HepG2 (cell line): ENCODE measurements at regions not wholly inside any gene's neighbourhood (a gene's known extent, or its start where the extent isn't known, plus 50 kb on each side); places are given as distances from the start of the nearest gene placed in this dataset.

Experiments used
- ATAC-seq: fragments of 200-7000 bp; cut with Tn5 transposase; 3 replicates; pipeline ENCODE4 v1.9.1; 2020; ENCODE audit warnings: mild to moderate bottlenecking, moderate library complexity
- BruUV-seq: library from RNA; stranded (reverse); fragments of 400-500 nt; replicated peaks from 2 replicates; lab custom pipeline; 2021; lab: Mats Ljungman, UMichigan
- CTCF ChIA-PET: fragments of 300-600 bp; formaldehyde crosslinking; extraction: SDS; loops from one replicate; lab custom pipeline; 2021; ENCODE audit warnings: low total read pairs, inconsistent platforms, low intra/inter-chr PET ratio; lab: Yijun Ruan, JAX
- POLR2A ChIA-PET: fragments of 350-600 bp; sonication (Branson Sonifier 250); formaldehyde crosslinking; loops from one replicate; lab custom pipeline; 2020; ENCODE audit warnings: antibody characterized with exemption, inconsistent platforms; lab: Yijun Ruan, JAX
- DNase-seq: peaks from one replicate; pipeline ENCODE4 v3.0.0-alpha.2; 2015; ENCODE audit warnings: low spot score
- FAIRE-seq: peaks from 3 replicates; lab custom pipeline; 2011; peaks lifted over from hg19 to GRCh38; lab: Jason Lieb, UNC
- H2AFZ ChIP-seq: one replicate; pipeline ENCODE4 v1.6.1; 2011; ENCODE audit warnings: low read length, inconsistent platforms
- H3K27ac ChIP-seq: fragments of 300-600 bp; 3 replicates; pipeline ENCODE4 v1.8.0; 2011; ENCODE audit warnings: mixed run types, mild to moderate bottlenecking, mixed read lengths, low read length, inconsistent platforms; ENCODE audit not compliant: insufficient read depth; ENCODE audit errors: extremely low read length
- H3K27me3 ChIP-seq, 2 experiments: fragments of 200-600 bp in 1 of 2; 2 replicates in 1 of 2; 3 replicates in 1 of 2; pipeline versions ENCODE4 v1.6.0 to v1.8.0; 2011; ENCODE audit warnings: low read length in 2 of 2, mild to moderate bottlenecking in 2 of 2, moderate library complexity in 2 of 2, inconsistent platforms in 1 of 2; ENCODE audit not compliant: insufficient read depth in 2 of 2, control insufficient read depth in 1 of 2
- H3K36me3 ChIP-seq, 2 experiments: fragments of 200-600 bp in 1 of 2; replicated peaks in 1 of 2; 2 replicates in 1 of 2; 3 replicates in 1 of 2; pipeline versions ENCODE4 v1.5.1 to v1.8.0; 2011; ENCODE audit warnings: low read length in 2 of 2, inconsistent platforms in 1 of 2; ENCODE audit not compliant: insufficient read depth in 2 of 2, control insufficient read depth in 1 of 2
- H3K4me1 ChIP-seq: 2 replicates; pipeline ENCODE4 v1.5.1; 2012; ENCODE audit warnings: low read length, inconsistent platforms; ENCODE audit not compliant: insufficient read depth
- H3K4me2 ChIP-seq: 2 replicates; pipeline ENCODE4 v1.6.0; 2011; ENCODE audit warnings: low read depth, low read length, inconsistent platforms
- H3K4me3 ChIP-seq, 3 experiments: fragments of 200-600 bp in 1 of 3; sonication (generic), shearing (Covaris generic) in 1 of 3; replicated peaks in 1 of 3; 2 replicates each; pipeline ENCODE4 v1.5.1; 2011 to 2016; ENCODE audit warnings: low read length in 3 of 3, inconsistent platforms in 2 of 3, low read depth in 2 of 3, mild to moderate bottlenecking in 2 of 3, control low read depth in 1 of 3, mixed read lengths in 1 of 3; ENCODE audit not compliant: insufficient read depth in 1 of 3
- H3K79me2 ChIP-seq: one replicate; pipeline ENCODE4 v1.6.1; 2011; ENCODE audit warnings: low read length, inconsistent platforms; ENCODE audit not compliant: insufficient read depth
- H3K9ac ChIP-seq: 2 replicates; pipeline ENCODE4 v1.6.0; 2011; ENCODE audit warnings: mild to moderate bottlenecking, low read depth, low read length, inconsistent platforms; ENCODE audit not compliant: insufficient read depth
- H3K9me3 ChIP-seq: 2 replicates; pipeline ENCODE4 v1.5.1; 2012; ENCODE audit warnings: mild to moderate bottlenecking, low read length
- H4K20me1 ChIP-seq: 2 replicates; pipeline ENCODE4 v1.6.0; 2011; ENCODE audit warnings: inconsistent platforms, mild to moderate bottlenecking, low read length, moderate library complexity; ENCODE audit not compliant: insufficient read depth
- BRD4 ChIP-seq: sonication (generic); formaldehyde crosslinking; IDR thresholded peaks from 2 replicates; pipeline ENCODE4 v1.4.0; 2020; ENCODE audit warnings: missing genetic modification reagents
- ELF1 ChIP-seq: sonication (generic); formaldehyde crosslinking; IDR thresholded peaks from 2 replicates; pipeline ENCODE4 v1.4.0; 2020; ENCODE audit warnings: missing genetic modification reagents
- HOXA9 ChIP-seq: sonication (generic); formaldehyde crosslinking; IDR thresholded peaks from 2 replicates; pipeline ENCODE4 v1.8.1; 2022; ENCODE audit warnings: missing genetic modification reagents, mild to moderate bottlenecking, moderate library complexity, borderline replicate concordance
- ONECUT2 ChIP-seq: sonication (generic); formaldehyde crosslinking; IDR thresholded peaks from 2 replicates; pipeline ENCODE4 v1.4.0; 2020; ENCODE audit warnings: missing genetic modification reagents
- PHB2 ChIP-seq: fragments of 450-650 bp; IDR thresholded peaks from 2 replicates; pipeline ENCODE4 v1.6.1; 2018; ENCODE audit not compliant: partially characterized antibody
- POLR2G ChIP-seq: fragments of 200-400 bp; formaldehyde crosslinking; IDR thresholded peaks from 2 replicates; pipeline ENCODE4 v1.6.1; 2018; ENCODE audit warnings: mild to moderate bottlenecking, low read depth, low read length, moderate library complexity
- RBAK ChIP-seq: sonication (generic); formaldehyde crosslinking; IDR thresholded peaks from 2 replicates; pipeline ENCODE4 v1.5.1; 2020; ENCODE audit warnings: mild to moderate bottlenecking, missing genetic modification reagents
- SIN3A ChIP-seq: IDR thresholded peaks from 2 replicates; pipeline ENCODE4 v1.6.1; 2011; ENCODE audit warnings: low read depth, mild to moderate bottlenecking, control low read depth, low read length, borderline replicate concordance
- TAF1 ChIP-seq: sonication (generic); formaldehyde crosslinking; IDR thresholded peaks from 2 replicates; pipeline ENCODE4 v1.4.0; 2020; ENCODE audit warnings: missing genetic modification reagents
- TCF7L2 ChIP-seq: IDR thresholded peaks from 2 replicates; pipeline ENCODE4 v1.6.1; 2011; ENCODE audit warnings: mild to moderate bottlenecking, low read depth, low read length, moderate library complexity
- ZNF703 ChIP-seq: sonication (generic); formaldehyde crosslinking; IDR thresholded peaks from 2 replicates; pipeline ENCODE4 v1.5.1; 2020; ENCODE audit warnings: missing genetic modification reagents, mild to moderate bottlenecking, moderate library complexity, borderline replicate concordance
- ZNF83 ChIP-seq: sonication (generic); formaldehyde crosslinking; IDR thresholded peaks from 2 replicates; pipeline ENCODE4 v1.4.0; 2020; ENCODE audit warnings: missing genetic modification reagents, mild to moderate bottlenecking, borderline replicate concordance
- WGBS: methylation state at CpG from one replicate; pipeline ENCODE4 v1.1.6; 2017; ENCODE audit warnings: low lambda C conversion rate; 5-methylcytosine and 5-hydroxymethylcytosine counted together
- in situ Hi-C: cut with HindIII; loops from 2 replicates; pipeline ENCODE4 v1.10.0; 2017; ENCODE audit warnings: low pct_unique_long_range_greater_than_20kb; ENCODE audit not compliant: extremely low pct_ligation_motif_present
- intact Hi-C: fragments of 100-400 bp; cut with micrococcal nuclease; formaldehyde crosslinking; loops from one replicate; pipeline ENCODE4 v1.10.0; 2022; ENCODE audit not compliant: unreplicated experiment
- TF ChIP-seq, protein P1 (sequence below): sonication (generic); formaldehyde crosslinking; conservative IDR thresholded peaks from 2 replicates; pipeline ENCODE4 v1.4.0; 2020; ENCODE audit warnings: missing genetic modification reagents
- TF ChIP-seq, protein P2 (sequence below): sonication (generic); formaldehyde crosslinking; IDR thresholded peaks from 2 replicates; pipeline ENCODE4 v1.4.0; 2020; ENCODE audit warnings: missing genetic modification reagents, mild to moderate bottlenecking, borderline replicate concordance
- TF ChIP-seq, protein P3 (sequence below): sonication (generic); formaldehyde crosslinking; IDR thresholded peaks from 2 replicates; pipeline ENCODE4 v1.8.1; 2023; ENCODE audit warnings: mild to moderate bottlenecking, missing genetic modification reagents, borderline replicate concordance
- TF ChIP-seq, protein P4 (sequence below): IDR thresholded peaks from 2 replicates; pipeline ENCODE4 v1.6.1; 2012; ENCODE audit warnings: low read length, improper control_type of control experiment

DNA sequence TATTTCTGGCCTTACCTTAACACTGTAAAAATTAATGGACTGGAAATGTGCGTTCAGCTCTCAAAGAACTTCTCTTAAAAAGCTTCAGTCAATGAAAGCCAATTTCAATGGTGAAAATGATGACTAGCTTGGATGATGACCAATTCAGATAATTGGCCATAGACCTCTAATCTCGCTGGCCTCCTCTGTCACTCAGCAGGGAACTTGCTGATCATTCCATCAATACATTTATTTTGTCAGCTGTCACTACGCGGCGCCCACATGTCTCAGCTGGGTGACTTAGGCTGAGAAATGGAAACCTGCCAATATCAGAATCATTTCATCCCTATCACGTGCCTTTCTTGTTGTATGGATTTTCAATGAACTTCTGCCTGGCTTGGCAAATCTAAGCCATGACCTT is 673.0 kb upstream of the AUTS2 start:
- Histone ChIP-seq H3K4me1 (no peaks in the 10 kb centered on the region), H3K4me3 (no peak overlapping the region), H3K36me3 (no peaks in the 10 kb centered on the region), H2AFZ (no peak overlapping the region), H3K9me3 (peaks cover 66% of the 10 kb centered on the region), H3K4me2 (no peak overlapping the region), H3K79me2 (no peaks in the 10 kb centered on the region), H3K27me3 (no peaks in the 10 kb centered on the region), H3K27ac (no peak overlapping the region), H4K20me1 (no peaks in the 10 kb centered on the region), H3K9ac (no peak overlapping the region)
- no peak for FAIRE-seq
- no TSS peak for BruUV-seq
- no peak for DNase-seq
- ChIA-PET CTCF (no interaction called here), POLR2A (no interaction called here)
- TF ChIP-seq POLR2G (no peak), TAF1 (no peak), ZNF703 (no peak), TCF7L2 (no peak), PHB2 (no peak), SIN3A (no peak), ONECUT2 (CRISPR knock-in tag) (no peak), ELF1 (CRISPR knock-in tag) (no peak), HOXA9 (CRISPR knock-in tag) (no peak), BRD4 (no peak), ZNF83 (no peak), RBAK (CRISPR knock-in tag) (no peak)
- TF ChIP-seq, protein P1, sequence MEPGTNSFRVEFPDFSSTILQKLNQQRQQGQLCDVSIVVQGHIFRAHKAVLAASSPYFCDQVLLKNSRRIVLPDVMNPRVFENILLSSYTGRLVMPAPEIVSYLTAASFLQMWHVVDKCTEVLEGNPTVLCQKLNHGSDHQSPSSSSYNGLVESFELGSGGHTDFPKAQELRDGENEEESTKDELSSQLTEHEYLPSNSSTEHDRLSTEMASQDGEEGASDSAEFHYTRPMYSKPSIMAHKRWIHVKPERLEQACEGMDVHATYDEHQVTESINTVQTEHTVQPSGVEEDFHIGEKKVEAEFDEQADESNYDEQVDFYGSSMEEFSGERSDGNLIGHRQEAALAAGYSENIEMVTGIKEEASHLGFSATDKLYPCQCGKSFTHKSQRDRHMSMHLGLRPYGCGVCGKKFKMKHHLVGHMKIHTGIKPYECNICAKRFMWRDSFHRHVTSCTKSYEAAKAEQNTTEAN = no peak
- TF ChIP-seq, protein P2, sequence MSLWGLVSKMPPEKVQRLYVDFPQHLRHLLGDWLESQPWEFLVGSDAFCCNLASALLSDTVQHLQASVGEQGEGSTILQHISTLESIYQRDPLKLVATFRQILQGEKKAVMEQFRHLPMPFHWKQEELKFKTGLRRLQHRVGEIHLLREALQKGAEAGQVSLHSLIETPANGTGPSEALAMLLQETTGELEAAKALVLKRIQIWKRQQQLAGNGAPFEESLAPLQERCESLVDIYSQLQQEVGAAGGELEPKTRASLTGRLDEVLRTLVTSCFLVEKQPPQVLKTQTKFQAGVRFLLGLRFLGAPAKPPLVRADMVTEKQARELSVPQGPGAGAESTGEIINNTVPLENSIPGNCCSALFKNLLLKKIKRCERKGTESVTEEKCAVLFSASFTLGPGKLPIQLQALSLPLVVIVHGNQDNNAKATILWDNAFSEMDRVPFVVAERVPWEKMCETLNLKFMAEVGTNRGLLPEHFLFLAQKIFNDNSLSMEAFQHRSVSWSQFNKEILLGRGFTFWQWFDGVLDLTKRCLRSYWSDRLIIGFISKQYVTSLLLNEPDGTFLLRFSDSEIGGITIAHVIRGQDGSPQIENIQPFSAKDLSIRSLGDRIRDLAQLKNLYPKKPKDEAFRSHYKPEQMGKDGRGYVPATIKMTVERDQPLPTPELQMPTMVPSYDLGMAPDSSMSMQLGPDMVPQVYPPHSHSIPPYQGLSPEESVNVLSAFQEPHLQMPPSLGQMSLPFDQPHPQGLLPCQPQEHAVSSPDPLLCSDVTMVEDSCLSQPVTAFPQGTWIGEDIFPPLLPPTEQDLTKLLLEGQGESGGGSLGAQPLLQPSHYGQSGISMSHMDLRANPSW = no peak
- TF ChIP-seq, protein P3, sequence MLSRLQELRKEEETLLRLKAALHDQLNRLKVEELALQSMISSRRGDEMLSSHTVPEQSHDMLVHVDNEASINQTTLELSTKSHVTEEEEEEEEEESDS (CRISPR knock-in tag) = no peak
- TF ChIP-seq, protein P4, sequence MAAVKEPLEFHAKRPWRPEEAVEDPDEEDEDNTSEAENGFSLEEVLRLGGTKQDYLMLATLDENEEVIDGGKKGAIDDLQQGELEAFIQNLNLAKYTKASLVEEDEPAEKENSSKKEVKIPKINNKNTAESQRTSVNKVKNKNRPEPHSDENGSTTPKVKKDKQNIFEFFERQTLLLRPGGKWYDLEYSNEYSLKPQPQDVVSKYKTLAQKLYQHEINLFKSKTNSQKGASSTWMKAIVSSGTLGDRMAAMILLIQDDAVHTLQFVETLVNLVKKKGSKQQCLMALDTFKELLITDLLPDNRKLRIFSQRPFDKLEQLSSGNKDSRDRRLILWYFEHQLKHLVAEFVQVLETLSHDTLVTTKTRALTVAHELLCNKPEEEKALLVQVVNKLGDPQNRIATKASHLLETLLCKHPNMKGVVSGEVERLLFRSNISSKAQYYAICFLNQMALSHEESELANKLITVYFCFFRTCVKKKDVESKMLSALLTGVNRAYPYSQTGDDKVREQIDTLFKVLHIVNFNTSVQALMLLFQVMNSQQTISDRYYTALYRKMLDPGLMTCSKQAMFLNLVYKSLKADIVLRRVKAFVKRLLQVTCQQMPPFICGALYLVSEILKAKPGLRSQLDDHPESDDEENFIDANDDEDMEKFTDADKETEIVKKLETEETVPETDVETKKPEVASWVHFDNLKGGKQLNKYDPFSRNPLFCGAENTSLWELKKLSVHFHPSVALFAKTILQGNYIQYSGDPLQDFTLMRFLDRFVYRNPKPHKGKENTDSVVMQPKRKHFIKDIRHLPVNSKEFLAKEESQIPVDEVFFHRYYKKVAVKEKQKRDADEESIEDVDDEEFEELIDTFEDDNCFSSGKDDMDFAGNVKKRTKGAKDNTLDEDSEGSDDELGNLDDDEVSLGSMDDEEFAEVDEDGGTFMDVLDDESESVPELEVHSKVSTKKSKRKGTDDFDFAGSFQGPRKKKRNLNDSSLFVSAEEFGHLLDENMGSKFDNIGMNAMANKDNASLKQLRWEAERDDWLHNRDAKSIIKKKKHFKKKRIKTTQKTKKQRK = no peak
- no peak for ATAC-seq
- in situ Hi-C loops = no loop called here
- intact Hi-C loops = no loop called here
- 49% methylated on average over 6 of the region's 6 CpGs for WGBS
